ENCODE measurements at regions not wholly inside any gene's neighbourhood (a gene's known extent, or its start where the extent isn't known, plus 50 kb on each side); places are given as distances from the start of the nearest gene placed in this dataset.

- TF ChIP-seq EZH2 (IDR thresholded peaks at IDR 0.05; ENCODE audit: borderline replicate concordance, low read depth, low read length, poor library complexity, severe bottlenecking) (no peak), CTCF (conservative IDR thresholded peaks at IDR 0.05; ENCODE audit: low read depth, low read length) (no peak)
- H3K27ac ChIP-seq (ENCODE audit: low read depth, low read length, poor library complexity, severe bottlenecking): no peak overlapping the region
- H3K4me1 ChIP-seq (ENCODE audit: insufficient read depth, low read length, poor library complexity, severe bottlenecking): no peaks in the 10 kb centered on the region
- H3K4me3 ChIP-seq (ENCODE audit: low read depth, low read length, poor library complexity, severe bottlenecking): no peak overlapping the region
- peaks cover 7% of the 10 kb centered on the region for H3K27me3 ChIP-seq (replicated peaks; ENCODE audit: insufficient read depth, low read depth, low read length, poor library complexity)
- no peak for DNase-seq (ENCODE audit: low spot score)
- ChIA-PET CTCF (no interaction called here), POLR2A (ENCODE audit: low non-redundant PET) (no interaction called here)
- BruUV-seq (replicated peaks): no TSS peak
- no peaks in the 10 kb centered on the region for H3K9me3 ChIP-seq (ENCODE audit: low read depth, low read length, poor library complexity, severe bottlenecking)
- intact Hi-C loops (cut with micrococcal nuclease; ENCODE audit: unreplicated experiment): no loop called here
- no peaks in the 10 kb centered on the region for H3K36me3 ChIP-seq (ENCODE audit: insufficient read depth, low read length, poor library complexity, severe bottlenecking)
These were observed 56.2 kb downstream of the PLCE1 start for GRCh38 chr10:94049911-94050310.

- BruUV-seq (replicated peaks): no TSS peak
- no peaks in the 10 kb centered on the region for H3K36me3 ChIP-seq (ENCODE audit: insufficient read depth, low read length, poor library complexity, severe bottlenecking)
- ChIA-PET CTCF (no interaction called here), POLR2A (ENCODE audit: low non-redundant PET) (no interaction called here)
- no peak overlapping the region for H3K27ac ChIP-seq (ENCODE audit: low read depth, low read length, poor library complexity, severe bottlenecking)
- H3K4me3 ChIP-seq (ENCODE audit: low read depth, low read length, poor library complexity, severe bottlenecking): no peak overlapping the region
- intact Hi-C loops (cut with micrococcal nuclease; ENCODE audit: unreplicated experiment): no loop called here
- TF ChIP-seq EZH2 (IDR thresholded peaks at IDR 0.05; ENCODE audit: borderline replicate concordance, low read depth, low read length, poor library complexity, severe bottlenecking) (no peak), CTCF (conservative IDR thresholded peaks at IDR 0.05; ENCODE audit: low read depth, low read length) (no peak)
- H3K27me3 ChIP-seq (replicated peaks; ENCODE audit: insufficient read depth, low read depth, low read length, poor library complexity): peaks cover 7% of the 10 kb centered on the region
- no peaks in the 10 kb centered on the region for H3K9me3 ChIP-seq (ENCODE audit: low read depth, low read length, poor library complexity, severe bottlenecking)
- DNase-seq (ENCODE audit: low spot score): no peak
- H3K4me1 ChIP-seq (ENCODE audit: insufficient read depth, low read length, poor library complexity, severe bottlenecking): no peaks in the 10 kb centered on the region
These were observed 58.5 kb downstream of the PLCE1 start for GRCh38 chr10:94052281-94052680.

- no peaks in the 10 kb centered on the region for H3K4me1 ChIP-seq (ENCODE audit: insufficient read depth, low read length, poor library complexity, severe bottlenecking)
These were observed 59.4 kb downstream of the PLCE1 start for GRCh38 chr10:94052866-94053791.

More at GRCh38 chr10:94052866-94053791, 59.4 kb downstream of the PLCE1 start:
- intact Hi-C loops (cut with micrococcal nuclease; ENCODE audit: unreplicated experiment): no loop called here
- Histone ChIP-seq H3K27me3 (replicated peaks; ENCODE audit: insufficient read depth, low read depth, low read length, poor library complexity) (peaks cover 7% of the 10 kb centered on the region), H3K36me3 (ENCODE audit: insufficient read depth, low read length, poor library complexity, severe bottlenecking) (no peaks in the 10 kb centered on the region), H3K9me3 (ENCODE audit: low read depth, low read length, poor library complexity, severe bottlenecking) (no peaks in the 10 kb centered on the region), H3K4me3 (ENCODE audit: low read depth, low read length, poor library complexity, severe bottlenecking) (no peak overlapping the region), H3K27ac (ENCODE audit: low read depth, low read length, poor library complexity, severe bottlenecking) (no peak overlapping the region)
- no peak for DNase-seq (ENCODE audit: low spot score)
- POLR2A ChIA-PET (ENCODE audit: low non-redundant PET): no interaction called here
- TF ChIP-seq EZH2 (IDR thresholded peaks at IDR 0.05; ENCODE audit: borderline replicate concordance, low read depth, low read length, poor library complexity, severe bottlenecking): no peak
- TF ChIP-seq CTCF (conservative IDR thresholded peaks at IDR 0.05; ENCODE audit: low read depth, low read length): no peak
- BruUV-seq (replicated peaks): no TSS peak
- CTCF ChIA-PET: interaction anchor here (0.6 kb wide), 1 partner anchor 303 kb away, joined by 3 read pairs; no protein-coding TSS in a partner anchor
